Fibroblast of lung (primary cell): ENCODE measurements at regions not wholly inside any gene's neighbourhood (a gene's known extent, or its start where the extent isn't known, plus 50 kb on each side); places are given as distances from the start of the nearest gene placed in this dataset.

Experiments
- DNase-seq, 2 donors: peaks; one replicate each; pipeline versions ENCODE4 v3.0.0 to v3.0.0-alpha.2; 2010; ENCODE audit warnings: low read depth in 2 of 2
- H2AFZ ChIP-seq: 2 replicates; pipeline ENCODE4 v1.5.1; 2012; ENCODE audit warnings: low read length, control low read depth, inconsistent platforms
- H3K27ac ChIP-seq: 2 replicates; pipeline ENCODE4 v1.5.1; 2011; ENCODE audit warnings: low read length, control low read depth; ENCODE audit not compliant: insufficient read depth
- H3K27me3 ChIP-seq: 2 replicates; pipeline ENCODE4 v1.5.1; 2011; ENCODE audit warnings: mild to moderate bottlenecking, low read length; ENCODE audit not compliant: control insufficient read depth, insufficient read depth
- H3K36me3 ChIP-seq: 2 replicates; pipeline ENCODE4 v1.5.1; 2011; ENCODE audit warnings: low read length; ENCODE audit not compliant: control insufficient read depth, insufficient read depth
- H3K4me1 ChIP-seq: 2 replicates; pipeline ENCODE4 v1.5.1; 2011; ENCODE audit warnings: low read length; ENCODE audit not compliant: control insufficient read depth, insufficient read depth; ENCODE audit errors: extremely low read depth
- H3K4me2 ChIP-seq: 2 replicates; pipeline ENCODE4 v1.5.1; 2011; ENCODE audit warnings: low read length, control low read depth; ENCODE audit not compliant: insufficient read depth; ENCODE audit errors: extremely low read depth
- H3K4me3 ChIP-seq, 4 experiments: fragments of 200-600 bp in 1 of 4; sonication (generic) in 1 of 4; replicated peaks in 1 of 4; 2 replicates each; pipeline ENCODE4 v1.5.1; 2011 to 2016; ENCODE audit warnings: low read length in 4 of 4, low read depth in 3 of 4, mild to moderate bottlenecking in 3 of 4, control low read depth in 2 of 4, inconsistent platforms in 1 of 4, mixed read lengths in 1 of 4; ENCODE audit not compliant: insufficient read depth in 1 of 4; ENCODE audit errors: control extremely low read depth in 1 of 4
- H3K79me2 ChIP-seq: 2 replicates; pipeline ENCODE4 v1.5.1; 2012; ENCODE audit warnings: mild to moderate bottlenecking, low read length, inconsistent platforms; ENCODE audit not compliant: control insufficient read depth, insufficient read depth
- H3K9ac ChIP-seq: 2 replicates; pipeline ENCODE4 v1.5.1; 2011; ENCODE audit warnings: mild to moderate bottlenecking, low read length, control low read depth; ENCODE audit not compliant: insufficient read depth
- H3K9me3 ChIP-seq: 2 replicates; pipeline ENCODE4 v1.5.1; 2012; ENCODE audit warnings: low read depth, low read length; ENCODE audit not compliant: control insufficient read depth, insufficient read depth
- H4K20me1 ChIP-seq: 2 replicates; pipeline ENCODE4 v1.5.1; 2011; ENCODE audit warnings: low read length; ENCODE audit not compliant: control insufficient read depth, insufficient read depth; ENCODE audit errors: extremely low read depth
- CTCF ChIP-seq, 2 donors: IDR thresholded peaks in 1 of 2; conservative IDR thresholded peaks in 1 of 2; 1 replicate in 1 of 2; 2 replicates in 1 of 2; pipeline ENCODE4 v1.5.1; 2011 to 2012; ENCODE audit warnings: low read length in 2 of 2, control low read depth in 1 of 2, inconsistent platforms in 1 of 2, low read depth in 1 of 2, mild to moderate bottlenecking in 1 of 2
- EZH2 ChIP-seq: IDR thresholded peaks from 2 replicates; pipeline ENCODE4 v1.5.1; 2012; ENCODE audit warnings: low read length, control low read depth, mild to moderate bottlenecking; ENCODE audit errors: missing control alignments

GRCh38 chr13:110065780-110066179 lies 241.2 kb downstream of the COL4A1 start:
- no peaks in the 10 kb centered on the region for H3K9me3 ChIP-seq

GRCh38 chr13:110063490-110064421 lies 243.2 kb downstream of the COL4A1 start:
- H3K9ac ChIP-seq = no peak overlapping the region
- H2AFZ ChIP-seq = no peak overlapping the region
- no peaks in the 10 kb centered on the region for H4K20me1 ChIP-seq
- no peak overlapping the region for H3K4me2 ChIP-seq
- H3K4me1 ChIP-seq = no peaks in the 10 kb centered on the region
- H3K27ac ChIP-seq = no peak overlapping the region
- no peak for TF ChIP-seq CTCF (conservative IDR thresholded peaks at IDR 0.05 in 1 of 2, IDR thresholded peaks at IDR 0.05 in 1 of 2; ENCODE audit: low read depth in 1 of 2, low read length in 2 of 2)
- no peak for TF ChIP-seq EZH2
- H3K9me3 ChIP-seq = no peaks in the 10 kb centered on the region
- DNase-seq = no peak
- H3K36me3 ChIP-seq = no peaks in the 10 kb centered on the region
- H3K27me3 ChIP-seq = no peaks in the 10 kb centered on the region
- no peak overlapping the region for H3K4me3 ChIP-seq
- no peaks in the 10 kb centered on the region for H3K79me2 ChIP-seq

More at GRCh38 chr13:110065780-110066179, 241.2 kb downstream of the COL4A1 start:
- Histone ChIP-seq H3K4me2 (no peak overlapping the region), H3K79me2 (no peaks in the 10 kb centered on the region), H3K4me1 (no peaks in the 10 kb centered on the region), H2AFZ (no peak overlapping the region), H3K27ac (no peak overlapping the region), H3K9ac (no peak overlapping the region), H3K36me3 (no peaks in the 10 kb centered on the region), H3K27me3 (no peaks in the 10 kb centered on the region), H3K4me3 (no peak overlapping the region), H4K20me1 (no peaks in the 10 kb centered on the region)
- TF ChIP-seq CTCF (conservative IDR thresholded peaks at IDR 0.05 in 1 of 2, IDR thresholded peaks at IDR 0.05 in 1 of 2; ENCODE audit: low read depth in 1 of 2, low read length in 2 of 2) (no peak), EZH2 (no peak)
- DNase-seq = no peak

GRCh38 chr13:110062777-110063442 lies 244.0 kb downstream of the COL4A1 start:
- Histone ChIP-seq H2AFZ (no peak overlapping the region), H3K27me3 (no peaks in the 10 kb centered on the region), H3K4me3 (no peak overlapping the region), H3K27ac (no peak overlapping the region), H4K20me1 (no peaks in the 10 kb centered on the region), H3K36me3 (no peaks in the 10 kb centered on the region), H3K9ac (no peak overlapping the region), H3K4me1 (no peaks in the 10 kb centered on the region), H3K4me2 (no peak overlapping the region), H3K79me2 (no peaks in the 10 kb centered on the region), H3K9me3 (no peaks in the 10 kb centered on the region)
- TF ChIP-seq EZH2 = no peak
- no peak for TF ChIP-seq CTCF (conservative IDR thresholded peaks at IDR 0.05 in 1 of 2, IDR thresholded peaks at IDR 0.05 in 1 of 2; ENCODE audit: low read depth in 1 of 2, low read length in 2 of 2)
- DNase-seq = no peak
